Mucosa of gallbladder (tissue), 1 donor: ENCODE measurements at regions not wholly inside any gene's neighbourhood (a gene's known extent, or its start where the extent isn't known, plus 50 kb on each side); places are given as distances from the start of the nearest gene placed in this dataset.
"Not testable (repeated sequence)": the region's sequence is repeated elsewhere in the genome, so short reads cannot be mapped to it uniquely, and the experiment has no call there.

Experiments used
- DNase-seq: peaks from one replicate; pipeline ENCODE4 v3.0.0-alpha.2; 2020; ENCODE audit warnings: low spot score
- donor health status: DM: no; HTN: no; CAD: no.

DNA sequence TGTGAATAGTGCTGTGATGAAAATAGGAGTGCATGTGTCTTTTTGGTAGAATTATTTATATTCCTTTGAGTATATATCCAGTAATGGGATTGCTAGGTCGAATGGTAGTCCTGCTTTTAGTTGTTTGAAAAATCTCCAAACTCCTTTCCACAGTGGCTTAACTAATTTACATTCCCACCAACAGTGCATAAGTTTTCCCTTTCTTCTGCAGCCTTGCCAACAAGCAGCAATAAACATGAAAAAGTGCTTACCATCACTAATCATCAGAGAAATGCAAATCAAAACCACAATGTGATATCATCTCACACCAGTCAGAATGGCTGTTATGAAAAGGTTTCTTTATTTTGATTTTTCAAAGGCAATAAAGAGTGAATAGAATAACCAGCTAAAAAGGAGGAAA, 1105.9 kb downstream of the NAALADL2 start:
- no peak for DNase-seq

DNA sequence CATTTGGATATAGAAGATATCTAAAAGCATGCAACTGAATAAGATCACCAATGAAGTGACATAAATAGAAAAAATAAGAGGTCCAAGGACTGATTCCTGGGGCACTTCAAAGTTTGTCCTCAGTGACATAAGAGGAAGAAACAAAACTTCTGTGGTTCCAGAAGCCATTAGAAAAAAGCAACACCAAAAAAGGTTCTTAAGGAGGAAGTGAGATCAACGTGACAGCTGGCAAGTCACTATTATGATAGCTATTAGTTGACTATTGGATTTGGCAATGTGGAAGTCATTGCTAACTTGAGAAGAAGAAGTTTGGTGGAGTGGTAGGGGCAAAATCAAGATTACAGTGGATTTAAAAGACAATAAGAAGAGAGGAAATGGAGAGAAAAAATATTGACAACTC, 1098.3 kb downstream of the NAALADL2 start:
- no peak for DNase-seq

DNA sequence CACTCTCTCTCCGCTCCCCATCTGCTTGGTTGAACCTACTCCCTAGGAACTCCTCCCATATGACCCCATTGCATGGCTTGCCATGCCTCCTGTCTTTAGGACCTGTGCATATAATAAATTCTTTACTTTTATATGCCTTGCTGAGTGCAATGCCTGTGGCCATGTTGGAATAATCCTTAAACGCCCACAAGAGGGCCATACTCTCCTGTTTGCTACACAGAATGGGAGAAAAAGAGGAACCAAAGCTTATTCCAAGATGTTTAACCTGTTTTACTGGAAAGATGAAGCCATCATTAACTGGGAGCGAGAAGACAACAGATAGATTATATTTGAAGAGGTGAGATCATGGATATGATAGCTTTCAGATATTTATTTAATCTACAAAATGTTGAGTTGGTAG, 1097.8 kb downstream of the NAALADL2 start:
- DNase-seq: no peak

DNA sequence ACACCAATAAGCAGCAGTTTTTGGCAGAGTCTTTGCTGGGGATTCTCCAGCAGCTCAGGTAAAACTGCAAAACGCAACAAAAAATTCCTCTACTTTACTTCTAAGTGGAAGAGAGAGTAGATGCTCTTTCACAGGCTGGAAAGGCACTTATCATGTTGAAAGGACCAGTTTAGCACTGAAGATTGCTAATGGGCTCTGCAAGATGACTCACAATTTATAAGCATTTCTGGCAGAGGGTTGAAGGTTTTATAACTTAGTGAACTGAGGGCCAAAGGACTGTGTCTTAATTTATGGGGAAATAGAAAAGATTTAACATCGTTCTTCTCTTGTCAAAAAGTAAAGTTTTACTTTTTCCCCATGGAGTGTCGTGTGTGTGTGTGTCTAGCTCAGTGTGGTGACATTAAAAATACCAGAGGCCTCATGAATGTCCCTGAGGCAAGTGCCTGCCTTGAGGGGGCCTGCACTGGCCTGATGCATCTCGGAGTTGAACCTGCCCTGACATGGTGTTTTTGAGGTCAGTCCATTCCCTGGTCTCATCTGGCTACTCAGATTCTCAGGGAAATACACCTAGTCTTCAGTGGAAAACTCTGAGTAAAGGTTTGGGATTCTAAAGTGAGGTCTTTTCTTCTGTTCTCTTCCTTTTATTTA, 1092.0 kb downstream of the NAALADL2 start:
- DNase-seq: no peak

DNA sequence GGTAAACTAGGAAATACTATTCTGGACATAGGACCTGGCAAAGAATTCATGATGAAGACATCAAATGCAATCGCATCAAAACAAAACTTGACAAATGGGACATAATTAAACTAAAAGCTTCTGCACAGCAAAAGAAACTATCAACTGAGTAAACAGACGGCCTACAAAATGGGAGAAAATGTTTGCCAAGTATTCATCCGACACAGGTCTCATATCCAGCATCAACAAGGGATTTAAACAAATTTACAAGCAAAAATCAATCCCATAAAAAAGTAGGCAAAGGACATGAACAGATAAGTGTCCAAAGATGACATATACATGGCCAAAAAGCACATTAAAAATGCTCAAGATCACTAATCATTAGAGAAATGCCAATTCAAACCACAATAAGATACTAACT, 1088.9 kb downstream of the NAALADL2 start:
- DNase-seq: no peak

DNA sequence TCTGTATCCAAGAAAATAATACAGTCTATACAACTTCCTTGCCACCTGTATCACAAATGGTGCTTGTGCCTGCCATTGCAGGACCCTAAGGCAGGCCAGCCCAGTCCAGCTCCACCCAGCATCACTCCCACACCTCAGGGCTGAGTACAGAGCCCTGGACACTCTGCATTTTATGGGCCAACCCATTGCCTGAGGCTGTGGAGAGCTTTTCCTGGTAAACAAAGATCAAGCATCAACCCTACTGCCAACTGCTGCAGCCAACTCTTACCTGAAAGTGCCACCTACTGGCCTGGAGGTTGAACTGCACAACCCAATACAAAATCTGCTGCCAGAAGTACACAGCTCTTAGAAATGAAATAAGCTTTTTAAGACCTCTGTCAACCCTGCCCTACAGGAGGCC, 1082.2 kb downstream of the NAALADL2 start:
- no peak for DNase-seq

DNA sequence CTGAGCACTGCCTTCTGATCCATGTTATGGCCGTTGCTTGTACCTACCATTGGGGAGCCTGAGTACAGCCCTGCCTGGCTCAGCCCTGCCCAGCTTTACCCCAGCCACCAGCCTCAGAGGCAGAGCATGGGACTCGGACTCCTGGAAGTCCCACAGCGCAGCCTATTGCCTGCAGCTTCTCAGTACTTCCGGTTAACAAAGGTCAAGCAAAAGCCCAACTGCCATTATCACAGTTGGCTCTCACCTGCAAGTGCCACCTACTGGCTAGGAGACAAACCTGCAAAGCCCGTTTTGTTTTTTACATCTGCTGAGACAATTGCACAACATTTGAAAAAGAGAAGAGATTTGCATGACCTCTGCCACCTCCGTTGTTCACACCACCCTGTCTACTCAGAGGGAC, 1081.7 kb downstream of the NAALADL2 start:
- DNase-seq: no peak

DNA sequence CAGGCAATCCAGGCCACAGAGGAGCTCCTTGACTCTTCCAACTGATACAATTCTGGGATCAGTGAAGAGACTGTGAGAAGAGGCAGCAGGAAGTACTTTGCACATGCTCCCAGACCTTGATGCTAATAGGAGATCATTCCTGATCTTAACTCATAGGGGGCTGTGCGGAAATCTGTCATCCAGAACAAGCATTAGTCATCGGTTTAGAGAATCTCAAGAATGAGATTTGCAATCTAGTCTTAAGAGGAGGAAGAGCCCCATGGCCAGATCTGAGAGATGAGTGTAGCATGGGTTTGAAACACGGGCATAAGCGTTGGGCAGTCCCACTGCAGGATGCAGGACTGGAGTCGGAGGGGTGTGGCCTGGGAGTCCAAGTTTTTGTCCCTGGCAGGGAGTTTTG, 1081.1 kb downstream of the NAALADL2 start:
- DNase-seq: no peak

DNA sequence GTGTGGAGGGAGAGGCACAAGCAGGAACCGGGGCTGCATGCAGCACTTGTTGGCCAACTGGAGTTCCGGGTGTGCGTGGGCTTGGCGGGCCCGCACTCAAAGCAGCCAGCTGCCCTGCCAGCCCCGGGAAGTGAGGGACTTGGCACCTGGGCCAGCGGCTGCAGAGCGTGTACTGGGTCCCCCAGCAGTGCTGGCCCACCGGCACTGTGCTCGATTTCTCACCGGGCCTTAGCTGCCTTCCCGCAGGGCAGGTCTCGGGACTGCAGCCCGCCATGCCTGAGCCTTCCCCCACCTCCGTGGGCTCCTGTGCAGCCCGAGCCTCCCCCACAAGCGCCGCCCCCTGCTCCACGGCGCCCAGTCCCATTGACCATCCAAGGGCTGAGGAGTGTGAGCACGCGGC, 1078.2 kb downstream of the NAALADL2 start:
- DNase-seq: not testable (repeated sequence)

DNA sequence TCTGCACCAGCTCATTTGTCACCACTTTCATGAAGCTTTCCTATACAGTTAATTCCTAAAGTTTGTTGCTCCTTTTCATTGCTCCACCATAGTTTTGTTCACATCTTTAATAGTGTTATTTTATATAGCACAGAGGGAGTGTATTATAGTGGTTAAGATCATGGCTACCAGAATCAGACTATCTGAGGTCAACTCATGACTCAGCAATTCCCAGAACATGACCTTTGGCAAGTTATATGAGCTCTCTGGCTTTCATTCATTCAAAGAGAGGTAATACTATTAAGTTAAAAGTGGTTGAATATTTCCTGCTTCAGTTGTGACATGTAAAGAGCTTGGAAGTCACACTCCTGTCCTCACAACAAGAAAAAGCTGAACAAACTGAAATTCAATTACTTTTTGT, 1073.5 kb downstream of the NAALADL2 start:
- no peak for DNase-seq

GRCh38 chr3:175919133-175919532, 1060.0 kb downstream of the NAALADL2 start:
- no peak for DNase-seq

DNA sequence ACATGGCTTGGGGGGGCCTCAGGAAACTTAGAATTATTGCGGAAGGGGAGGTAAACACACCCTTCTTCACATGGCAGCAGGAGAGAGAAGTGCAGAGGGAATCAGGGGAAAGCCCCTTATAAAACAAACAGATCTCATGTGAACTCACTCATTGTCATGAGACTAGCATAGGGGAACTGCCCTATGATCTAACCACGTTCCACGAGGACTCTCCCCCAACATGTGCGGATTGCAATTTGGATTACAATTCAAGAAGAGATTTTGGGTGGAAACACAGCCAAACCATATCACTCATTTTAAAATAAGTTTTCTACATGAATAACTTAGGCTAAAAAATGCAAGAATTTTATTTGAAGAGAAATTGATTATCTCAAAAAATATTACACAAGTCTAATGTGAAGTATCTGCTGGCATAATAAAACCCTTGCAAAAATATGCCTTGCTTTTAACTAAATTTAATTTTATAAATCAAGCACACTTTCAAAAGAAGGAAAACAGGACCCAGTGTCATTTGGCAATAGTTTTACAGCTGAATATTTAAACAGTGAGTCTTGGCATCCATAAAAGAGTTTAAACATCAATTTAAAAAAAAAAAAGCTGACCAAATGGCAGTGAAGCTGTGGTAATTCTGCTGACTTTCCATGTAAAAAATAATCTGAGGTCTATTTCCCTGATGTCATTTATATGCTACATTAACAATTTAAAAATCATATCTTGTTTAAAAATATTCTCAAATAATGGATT, 1057.2 kb downstream of the NAALADL2 start:
- no peak for DNase-seq

- DNase-seq: no peak
These were observed 1055.7 kb downstream of the NAALADL2 start for GRCh38 chr3:175914785-175915184.

DNA sequence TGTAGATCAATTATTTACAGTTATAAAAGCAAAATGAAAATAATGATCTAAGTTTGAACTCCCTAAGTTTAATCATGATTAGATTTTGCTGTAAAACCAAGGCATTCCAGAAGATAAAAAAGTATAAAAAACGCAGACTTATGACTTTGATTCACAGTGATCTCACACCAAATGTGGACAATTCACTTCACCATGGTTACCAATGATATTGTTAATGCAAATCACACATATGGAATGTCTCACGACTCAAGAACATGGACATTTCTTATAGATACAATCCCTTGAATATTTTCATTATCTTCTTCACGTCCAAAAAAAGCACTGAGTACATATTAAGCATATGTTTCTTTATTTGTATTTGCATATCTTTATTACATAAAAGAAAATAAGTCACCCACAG, 1054.2 kb downstream of the NAALADL2 start:
- DNase-seq: no peak

DNA sequence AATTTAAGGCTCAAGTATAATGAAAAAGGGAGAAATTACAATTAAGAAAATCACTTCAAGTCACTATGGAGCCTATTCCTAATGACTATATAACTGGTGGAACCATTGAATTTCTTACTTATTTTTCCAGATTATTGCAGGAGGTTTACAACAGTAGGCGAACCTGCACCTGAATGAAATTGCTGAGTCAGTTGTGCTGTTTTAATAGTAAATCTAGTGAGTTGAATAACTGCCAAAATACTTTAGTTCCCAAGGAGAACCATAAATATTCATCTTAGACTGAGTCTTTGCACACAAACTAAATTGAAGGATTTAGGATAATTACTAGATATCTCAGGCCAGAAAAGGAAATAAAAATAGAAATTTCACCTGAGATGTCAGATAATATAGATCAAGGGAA, 1052.8 kb downstream of the NAALADL2 start:
- DNase-seq: no peak

GRCh38 chr3:175902226-175902625, 1043.1 kb downstream of the NAALADL2 start:
- no peak for DNase-seq

GRCh38 chr3:175898194-175898593, 1039.1 kb downstream of the NAALADL2 start:
- DNase-seq: no peak

DNA sequence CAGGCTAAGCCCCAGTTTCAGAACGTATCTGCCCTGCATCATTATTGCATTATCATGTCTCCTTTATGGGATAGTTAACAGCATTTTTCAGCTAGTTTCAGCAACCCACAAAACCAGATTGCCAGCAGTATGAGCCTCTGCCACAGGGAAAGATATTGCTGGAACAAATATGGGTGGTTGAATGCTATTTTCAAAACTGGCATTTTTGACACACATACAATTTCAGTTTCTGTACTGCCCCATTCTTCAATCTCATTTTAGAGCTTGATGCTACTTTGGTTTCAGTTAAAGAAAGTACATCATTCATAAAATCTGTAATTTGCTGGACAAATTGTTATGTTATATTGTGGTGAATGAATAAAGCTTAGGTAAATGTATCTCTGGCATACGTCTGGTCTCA, 1037.5 kb downstream of the NAALADL2 start:
- DNase-seq: no peak

DNA sequence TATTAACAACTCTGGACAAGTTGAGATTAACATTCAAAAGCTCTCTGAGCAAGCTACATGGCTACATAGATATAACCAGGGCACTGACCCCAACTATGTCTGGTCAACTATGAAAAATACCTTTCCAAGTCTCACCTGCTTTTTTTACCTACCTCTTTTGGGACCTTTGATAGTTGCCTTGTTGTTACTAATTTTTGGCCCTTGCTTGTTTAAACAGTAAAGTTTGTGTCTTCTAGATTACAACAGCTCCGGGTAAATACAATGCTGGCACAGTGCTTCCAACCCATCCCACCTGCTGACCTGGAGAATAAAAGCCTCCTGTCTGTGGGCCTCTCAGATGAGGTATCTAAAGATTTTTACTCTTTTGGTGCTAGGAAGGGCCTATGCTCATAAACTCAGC, 1036.6 kb downstream of the NAALADL2 start:
- no peak for DNase-seq

DNA sequence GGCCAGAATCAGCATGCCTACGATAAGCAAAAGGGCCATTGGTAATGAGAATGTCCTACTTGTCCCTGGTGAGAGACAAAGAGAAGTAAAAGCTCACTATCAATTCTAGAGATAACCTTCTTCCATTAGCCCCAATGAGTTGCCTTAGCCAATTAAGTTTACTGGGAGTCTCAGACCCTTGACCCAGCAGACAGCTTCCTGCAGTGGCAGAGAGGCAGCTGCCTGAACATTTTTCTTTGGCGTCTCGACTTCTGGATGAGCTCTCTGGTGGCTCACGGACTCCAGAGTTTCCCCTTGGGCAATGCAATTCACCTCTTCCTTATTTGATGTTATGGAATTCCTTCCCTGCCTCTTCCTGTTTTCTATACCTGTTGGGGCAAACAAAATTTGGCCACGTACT, 1034.4 kb downstream of the NAALADL2 start:
- no peak for DNase-seq

DNA sequence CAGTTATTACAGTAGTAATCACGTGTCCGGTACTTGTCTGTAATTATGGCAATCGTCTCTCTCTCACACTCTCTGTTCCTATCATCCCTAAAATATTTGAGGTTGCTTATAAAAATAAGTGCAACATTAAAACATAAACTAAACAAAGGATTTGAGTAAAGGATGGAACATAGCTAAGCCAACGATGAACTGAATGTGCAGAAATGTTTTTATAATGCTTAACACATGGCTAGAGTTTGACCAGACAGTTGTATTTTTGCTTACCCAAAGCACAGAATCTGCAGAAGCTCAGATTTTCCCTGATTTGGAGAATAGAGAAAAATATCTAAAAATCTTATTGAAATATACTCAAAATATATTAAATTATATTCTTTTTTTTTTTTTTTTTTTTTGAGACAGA, 1030.9 kb downstream of the NAALADL2 start:
- DNase-seq: no peak

DNA sequence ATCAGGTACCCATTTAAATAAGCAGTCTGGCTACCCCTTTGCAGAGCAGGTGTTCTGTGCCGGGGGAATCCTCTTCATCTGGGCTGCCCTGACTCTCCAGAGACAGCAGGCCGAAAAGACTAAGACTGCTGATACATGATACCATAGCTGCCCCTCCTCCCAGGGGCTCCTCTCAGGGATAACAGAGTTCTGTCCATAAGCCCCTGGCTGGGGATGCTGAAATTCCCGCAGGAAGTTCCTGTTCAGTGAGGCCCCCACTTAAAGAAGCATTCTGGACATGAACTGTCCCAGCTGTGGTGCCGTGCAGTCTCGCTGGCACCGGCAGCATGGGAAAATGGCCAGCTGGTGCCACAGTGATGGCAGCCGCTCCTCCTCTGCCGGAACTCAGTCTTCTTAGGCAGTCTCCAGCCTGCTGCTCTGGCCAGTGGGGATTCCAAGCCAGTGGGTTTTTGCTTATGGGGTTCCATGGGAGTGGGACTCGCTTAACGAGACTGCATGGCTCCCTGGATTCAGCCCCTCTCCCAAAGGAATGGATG, 1026.2 kb downstream of the NAALADL2 start:
- no peak for DNase-seq

DNA sequence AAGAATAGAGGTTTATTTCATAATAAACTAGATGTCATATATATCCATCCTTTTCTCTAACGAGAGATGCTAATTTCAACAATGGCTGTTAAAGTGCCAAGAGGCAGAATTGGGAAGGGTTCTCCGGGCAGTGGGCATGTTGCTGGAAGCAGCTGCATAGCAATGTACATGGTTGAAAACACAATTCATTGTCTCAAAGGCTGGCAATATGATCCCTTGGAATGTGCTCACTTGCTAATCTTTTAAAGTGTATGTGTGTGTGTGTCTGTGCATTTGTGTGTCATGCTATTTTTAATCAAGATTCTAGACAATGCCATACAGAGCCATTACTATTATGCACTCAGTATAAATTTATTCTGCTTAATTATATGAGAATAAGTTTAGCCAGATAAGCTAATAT, 1020.3 kb downstream of the NAALADL2 start:
- no peak for DNase-seq

- no peak for DNase-seq
These were observed 1010.3 kb downstream of the NAALADL2 start for GRCh38 chr3:175869404-175869803.
